H9 (cell line): ENCODE measurements at regions not wholly inside any gene's neighbourhood (a gene's known extent, or its start where the extent isn't known, plus 50 kb on each side); places are given as distances from the start of the nearest gene placed in this dataset.
A peak's percentile ranks its signal among the peaks of the same experiment; 100 is the strongest.

Source experiments
- DNase-seq: peaks from one replicate; pipeline ENCODE4 v3.0.0-alpha.2; 2017
- H2AFZ ChIP-seq: one replicate; pipeline ENCODE4 v1.6.1; 2013; ENCODE audit warnings: mild to moderate bottlenecking, low read length, control low read depth, moderate library complexity
- H2AK5ac ChIP-seq: 2 replicates; pipeline ENCODE4 v1.6.1; 2013; ENCODE audit warnings: low read length, control low read depth, mixed read lengths; ENCODE audit not compliant: insufficient read length
- H2BK120ac ChIP-seq: one replicate; pipeline ENCODE4 v1.6.1; 2013; ENCODE audit warnings: low read depth, mild to moderate bottlenecking, low read length, control low read depth, inconsistent platforms; ENCODE audit not compliant: poor library complexity, severe bottlenecking
- H2BK12ac ChIP-seq: 2 replicates; pipeline ENCODE4 v1.6.1; 2013; ENCODE audit warnings: low read length, control low read depth, mixed read lengths, low read depth; ENCODE audit not compliant: insufficient read length
- H2BK15ac ChIP-seq: 2 replicates; pipeline ENCODE4 v1.6.1; 2013; ENCODE audit warnings: low read depth, low read length, control low read depth
- H2BK20ac ChIP-seq: one replicate; pipeline ENCODE4 v1.6.1; 2013; ENCODE audit warnings: low read depth, mild to moderate bottlenecking, low read length, control low read depth, inconsistent platforms; ENCODE audit not compliant: poor library complexity, severe bottlenecking
- H2BK5ac ChIP-seq: 2 replicates; pipeline ENCODE4 v1.6.1; 2013; ENCODE audit warnings: low read length, control low read depth, mixed read lengths; ENCODE audit not compliant: insufficient read length
- H3K14ac ChIP-seq: 2 replicates; pipeline ENCODE4 v1.6.1; 2013; ENCODE audit warnings: low read length, control low read depth; ENCODE audit not compliant: insufficient read depth
- H3K18ac ChIP-seq: 2 replicates; pipeline ENCODE4 v1.6.1; 2013; ENCODE audit warnings: low read depth, mild to moderate bottlenecking, mixed read lengths, low read length, control low read depth; ENCODE audit not compliant: insufficient read length
- H3K23ac ChIP-seq: 2 replicates; pipeline ENCODE4 v1.6.1; 2013; ENCODE audit warnings: low read length, control low read depth, mixed read lengths, low read depth; ENCODE audit not compliant: insufficient read length
- H3K23me2 ChIP-seq: 2 replicates; pipeline ENCODE4 v1.6.1; 2013; ENCODE audit warnings: low read depth, mild to moderate bottlenecking, mixed read lengths, low read length, control low read depth; ENCODE audit not compliant: insufficient read length, poor library complexity, severe bottlenecking
- H3K27ac ChIP-seq: 2 replicates; pipeline ENCODE4 v1.5.1; 2013; ENCODE audit warnings: low read length, control low read depth, mixed read lengths, low read depth; ENCODE audit not compliant: insufficient read length
- H3K27me3 ChIP-seq: 2 replicates; pipeline ENCODE4 v1.6.1; 2013; ENCODE audit warnings: low read length, control low read depth, inconsistent platforms; ENCODE audit not compliant: insufficient read depth
- H3K4ac ChIP-seq: 2 replicates; pipeline ENCODE4 v1.6.1; 2013; ENCODE audit warnings: low read depth, mild to moderate bottlenecking, control low read depth, inconsistent platforms, low read length, moderate library complexity
- H3K4me1 ChIP-seq: 2 replicates; pipeline ENCODE4 v1.6.1; 2013; ENCODE audit warnings: low read length, control low read depth, inconsistent platforms; ENCODE audit not compliant: insufficient read depth
- H3K4me2 ChIP-seq: 2 replicates; pipeline ENCODE4 v1.6.1; 2013; ENCODE audit warnings: low read length, control low read depth, mixed read lengths; ENCODE audit not compliant: insufficient read length, insufficient read depth
- H3K56ac ChIP-seq: 2 replicates; pipeline ENCODE4 v1.6.1; 2013; ENCODE audit warnings: low read depth, mild to moderate bottlenecking, mixed read lengths, low read length, control low read depth; ENCODE audit not compliant: insufficient read length
- H3K79me1 ChIP-seq: 2 replicates; pipeline ENCODE4 v1.6.1; 2013; ENCODE audit warnings: low read depth, mild to moderate bottlenecking, moderate library complexity, low read length, control low read depth, inconsistent platforms; ENCODE audit not compliant: insufficient read depth, poor library complexity, severe bottlenecking
- H3K79me2 ChIP-seq: 2 replicates; pipeline ENCODE4 v1.6.1; 2013; ENCODE audit warnings: low read length, control low read depth, inconsistent platforms; ENCODE audit not compliant: insufficient read depth
- H3K9ac ChIP-seq: 2 replicates; pipeline ENCODE4 v1.6.1; 2013; ENCODE audit warnings: low read length, control low read depth, mixed read lengths; ENCODE audit not compliant: insufficient read length; ENCODE audit errors: extremely low read depth
- H3K9me3 ChIP-seq: one replicate; pipeline ENCODE4 v1.6.1; 2013; ENCODE audit warnings: low read depth, low read length, inconsistent platforms; ENCODE audit not compliant: control insufficient read depth
- H3T11ph ChIP-seq: one replicate; pipeline ENCODE4 v1.6.1; 2013; ENCODE audit warnings: mild to moderate bottlenecking, low read length, control low read depth, inconsistent platforms
- H4K20me1 ChIP-seq: one replicate; pipeline ENCODE4 v1.6.1; 2013; ENCODE audit not compliant: control insufficient read depth, insufficient read length, insufficient read depth
- H4K5ac ChIP-seq: 2 replicates; pipeline ENCODE4 v1.6.1; 2013; ENCODE audit warnings: low read depth, mild to moderate bottlenecking, mixed read lengths, low read length, control low read depth; ENCODE audit not compliant: insufficient read length
- H4K8ac ChIP-seq: replicated peaks from 2 replicates; pipeline ENCODE4 v1.6.1; 2013; ENCODE audit warnings: low read length, control low read depth, mixed read lengths, low read depth; ENCODE audit not compliant: insufficient read length
- H4K91ac ChIP-seq: 2 replicates; pipeline ENCODE4 v1.6.1; 2013; ENCODE audit warnings: low read depth, mild to moderate bottlenecking, moderate library complexity, mixed read lengths, low read length, control low read depth; ENCODE audit not compliant: insufficient read length
- H3K27ac Mint-ChIP-seq, 3 experiments: 2 replicates in 2 of 3; 3 replicates in 1 of 3; pipeline ENCODE4 v1.8.0; 2020 to 2021; ENCODE audit warnings: mixed read lengths in 3 of 3, mild to moderate bottlenecking in 1 of 3, moderate library complexity in 1 of 3
- H3K27me3 Mint-ChIP-seq: 2 replicates; pipeline ENCODE4 v1.8.0; 2021; ENCODE audit warnings: low read depth, mild to moderate bottlenecking, moderate library complexity, mixed read lengths
- H3K36me3 Mint-ChIP-seq, 3 experiments: 2 replicates in 2 of 3; 3 replicates in 1 of 3; pipeline ENCODE4 v1.8.0; 2020 to 2021; ENCODE audit warnings: low read depth in 3 of 3, mixed read lengths in 3 of 3; ENCODE audit not compliant: insufficient read depth in 1 of 3
- H3K4me1 Mint-ChIP-seq, 2 experiments: 2 replicates each; pipeline ENCODE4 v1.8.0; 2020; ENCODE audit warnings: mixed read lengths in 2 of 2
- H3K4me3 Mint-ChIP-seq, 2 experiments: 2 replicates in 1 of 2; 3 replicates in 1 of 2; pipeline ENCODE4 v1.8.0; 2020 to 2021; ENCODE audit warnings: mild to moderate bottlenecking in 2 of 2, mixed read lengths in 2 of 2, moderate library complexity in 1 of 2
- H3K9me3 Mint-ChIP-seq, 2 experiments: 2 replicates in 1 of 2; 3 replicates in 1 of 2; pipeline ENCODE4 v1.8.0; 2020; ENCODE audit warnings: mild to moderate bottlenecking in 2 of 2, mixed read lengths in 2 of 2, moderate library complexity in 1 of 2
- WGBS: extraction: QIAGEN DNeasy Blood & Tissue Kit; methylation state at CpG from one replicate; pipeline ENCODE4 v1.1.7; 2013; ENCODE audit warnings: missing lambda C conversion rate, low lambda C conversion rate, mixed read lengths; ENCODE audit not compliant: insufficient read length; ENCODE audit errors: extremely low coverage; 5-methylcytosine and 5-hydroxymethylcytosine counted together
- TF ChIP-seq, protein P1 (sequence below): fragments of 200-600 bp; sonication (generic); conservative IDR thresholded peaks from 3 replicates; pipeline ENCODE4 v1.8.0; 2021; ENCODE audit warnings: antibody characterized with exemption, mild to moderate bottlenecking

- peak overlapping the region in 1 of 3 experiments; percentile 63; a peak in 1 of 7 replicates for H3K27ac Mint-ChIP-seq
- no peak overlapping the region for H4K8ac ChIP-seq
- H3K18ac ChIP-seq: no peak overlapping the region
Measured at GRCh38 chr14:22448035-22448904, 140.8 kb downstream of the DAD1 start.

More at GRCh38 chr14:22448035-22448904, 140.8 kb downstream of the DAD1 start:
- Histone ChIP-seq H3K9me3 (no peaks in the 10 kb centered on the region), H3K79me2 (no peaks in the 10 kb centered on the region), H3K4me2 (no peak overlapping the region), H3T11ph (no peak overlapping the region), H4K5ac (no peak overlapping the region), H2BK5ac (no peak overlapping the region), H2BK20ac (no peak overlapping the region), H3K27ac (no peak overlapping the region), H2AK5ac (no peak overlapping the region), H2BK12ac (no peak overlapping the region), H3K79me1 (no peaks in the 10 kb centered on the region), H2BK120ac (no peak overlapping the region), H4K20me1 (no peaks in the 10 kb centered on the region), H4K91ac (no peak overlapping the region), H3K56ac (no peak overlapping the region), H3K23me2 (no peaks in the 10 kb centered on the region), H2AFZ (no peak overlapping the region), H3K27me3 (no peaks in the 10 kb centered on the region), H3K4me1 (no peaks in the 10 kb centered on the region), H2BK15ac (no peak overlapping the region), H3K9ac (no peak overlapping the region), H3K23ac (no peak overlapping the region), H3K4ac (no peak overlapping the region), H3K14ac (no peak overlapping the region)
- Mint-ChIP-seq H3K9me3 (no peaks in the 10 kb centered on the region), H3K4me3 (no peak overlapping the region), H3K4me1 (peaks cover 7 to 15% of the 10 kb centered on the region in 2 experiments; a peak in 3 of 4 replicates), H3K27me3 (no peaks in the 10 kb centered on the region), H3K36me3 (no peaks in the 10 kb centered on the region)
- WGBS: no CpG with 5 or more reads among the region's 10 CpGs
- TF ChIP-seq, protein P1, sequence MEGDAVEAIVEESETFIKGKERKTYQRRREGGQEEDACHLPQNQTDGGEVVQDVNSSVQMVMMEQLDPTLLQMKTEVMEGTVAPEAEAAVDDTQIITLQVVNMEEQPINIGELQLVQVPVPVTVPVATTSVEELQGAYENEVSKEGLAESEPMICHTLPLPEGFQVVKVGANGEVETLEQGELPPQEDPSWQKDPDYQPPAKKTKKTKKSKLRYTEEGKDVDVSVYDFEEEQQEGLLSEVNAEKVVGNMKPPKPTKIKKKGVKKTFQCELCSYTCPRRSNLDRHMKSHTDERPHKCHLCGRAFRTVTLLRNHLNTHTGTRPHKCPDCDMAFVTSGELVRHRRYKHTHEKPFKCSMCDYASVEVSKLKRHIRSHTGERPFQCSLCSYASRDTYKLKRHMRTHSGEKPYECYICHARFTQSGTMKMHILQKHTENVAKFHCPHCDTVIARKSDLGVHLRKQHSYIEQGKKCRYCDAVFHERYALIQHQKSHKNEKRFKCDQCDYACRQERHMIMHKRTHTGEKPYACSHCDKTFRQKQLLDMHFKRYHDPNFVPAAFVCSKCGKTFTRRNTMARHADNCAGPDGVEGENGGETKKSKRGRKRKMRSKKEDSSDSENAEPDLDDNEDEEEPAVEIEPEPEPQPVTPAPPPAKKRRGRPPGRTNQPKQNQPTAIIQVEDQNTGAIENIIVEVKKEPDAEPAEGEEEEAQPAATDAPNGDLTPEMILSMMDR: no peak
- no peak for DNase-seq
